ENCODE measurements at regions not wholly inside any gene's neighbourhood (a gene's known extent, or its start where the extent isn't known, plus 50 kb on each side); places are given as distances from the start of the nearest gene placed in this dataset.

- Histone ChIP-seq H3K27me3 (ENCODE audit: control insufficient read depth in 1 of 2, insufficient read depth in 2 of 2, low read length in 2 of 2) (no peaks in the 10 kb centered on the region), H3K9me3 (ENCODE audit: low read length) (peaks cover 75% of the 10 kb centered on the region), H3K4me2 (ENCODE audit: low read depth, low read length) (no peak overlapping the region), H3K79me2 (ENCODE audit: insufficient read depth, low read length) (no peaks in the 10 kb centered on the region), H2AFZ (ENCODE audit: low read length) (no peak overlapping the region), H3K36me3 (replicated peaks in 1 of 2; ENCODE audit: control insufficient read depth in 1 of 2, insufficient read depth in 2 of 2, low read length in 2 of 2) (no peaks in the 10 kb centered on the region), H4K20me1 (ENCODE audit: insufficient read depth, low read length) (no peaks in the 10 kb centered on the region), H3K4me3 (replicated peaks in 1 of 3; ENCODE audit: insufficient read depth in 1 of 3, low read depth in 2 of 3, low read length in 3 of 3) (no peak overlapping the region), H3K4me1 (ENCODE audit: insufficient read depth, low read length) (no peaks in the 10 kb centered on the region), H3K27ac (ENCODE audit: extremely low read length, insufficient read depth, low read length) (no peak overlapping the region), H3K9ac (ENCODE audit: insufficient read depth, low read depth, low read length) (no peak overlapping the region)
- ATAC-seq (no peak), FAIRE-seq (no peak), DNase-seq (ENCODE audit: low spot score) (no peak)
- CTCF ChIA-PET (ENCODE audit: low intra/inter-chr PET ratio, low total read pairs), result no interaction called here
- BruUV-seq (replicated peaks), result no TSS peak
- POLR2A ChIA-PET, result no interaction called here
- TF ChIP-seq ESRRA (CRISPR knock-in tag; IDR thresholded peaks at IDR 0.05; ENCODE audit: low read depth), result no peak
- TF ChIP-seq DBP (CRISPR knock-in tag; IDR thresholded peaks at IDR 0.05; ENCODE audit: not compliant biosample characterization), result no peak
- in situ Hi-C loops (cut with HindIII; ENCODE audit: extremely low pct_ligation_motif_present, low pct_unique_long_range_greater_than_20kb), result no loop called here
- WGBS (ENCODE audit: low lambda C conversion rate), result 17% methylated on average over 4 of the region's 4 CpGs
- intact Hi-C loops (cut with micrococcal nuclease; ENCODE audit: unreplicated experiment), result no loop called here
These were observed 267.2 kb downstream of the POM121L12 start for GRCh38 chr7:53302496-53303246.

- TF ChIP-seq ZNF503 (CRISPR knock-in tag; IDR thresholded peaks at IDR 0.05) (no peak), RXRB (CRISPR knock-in tag; IDR thresholded peaks at IDR 0.05; ENCODE audit: borderline replicate concordance) (no peak)
- no peak overlapping the region for H3K4me2 ChIP-seq (ENCODE audit: low read depth, low read length)
- no peak overlapping the region for H3K9ac ChIP-seq (ENCODE audit: insufficient read depth, low read depth, low read length)
- ChIA-PET POLR2A (no interaction called here), CTCF (ENCODE audit: low intra/inter-chr PET ratio, low total read pairs) (no interaction called here)
- no peaks in the 10 kb centered on the region for H3K27me3 ChIP-seq (ENCODE audit: control insufficient read depth in 1 of 2, insufficient read depth in 2 of 2, low read length in 2 of 2)
- H3K27ac ChIP-seq (ENCODE audit: extremely low read length, insufficient read depth, low read length), result no peak overlapping the region
- H3K4me3 ChIP-seq (replicated peaks in 1 of 3; ENCODE audit: insufficient read depth in 1 of 3, low read depth in 2 of 3, low read length in 3 of 3), result no peak overlapping the region
- 0% methylated on average over 2 of the region's 2 CpGs for WGBS (ENCODE audit: low lambda C conversion rate)
- no TSS peak for BruUV-seq (replicated peaks)
- H3K9me3 ChIP-seq (ENCODE audit: low read length), result peaks cover 85% of the 10 kb centered on the region
- intact Hi-C loops (cut with micrococcal nuclease; ENCODE audit: unreplicated experiment), result no loop called here
- H3K79me2 ChIP-seq (ENCODE audit: insufficient read depth, low read length), result no peaks in the 10 kb centered on the region
- H3K36me3 ChIP-seq (replicated peaks in 1 of 2; ENCODE audit: control insufficient read depth in 1 of 2, insufficient read depth in 2 of 2, low read length in 2 of 2), result no peaks in the 10 kb centered on the region
- no peaks in the 10 kb centered on the region for H4K20me1 ChIP-seq (ENCODE audit: insufficient read depth, low read length)
- DNase-seq (ENCODE audit: low spot score) (no peak), FAIRE-seq (no peak), ATAC-seq (no peak)
- no peak overlapping the region for H2AFZ ChIP-seq (ENCODE audit: low read length)
- H3K4me1 ChIP-seq (ENCODE audit: insufficient read depth, low read length), result no peaks in the 10 kb centered on the region
- in situ Hi-C loops (cut with HindIII; ENCODE audit: extremely low pct_ligation_motif_present, low pct_unique_long_range_greater_than_20kb), result no loop called here
These were observed 268.3 kb downstream of the POM121L12 start for GRCh38 chr7:53303781-53304180.

Data from HepG2 (cell line).